K562 (cell line): ENCODE measurements at regions not wholly inside any gene's neighbourhood (a gene's known extent, or its start where the extent isn't known, plus 50 kb on each side); places are given as distances from the start of the nearest gene placed in this dataset.

Experiments
- ATAC-seq: fragments of 200-7000 bp; cut with Tn5 transposase; 3 replicates; pipeline ENCODE4 v1.9.1; 2020; ENCODE audit warnings: moderate library complexity
- BruUV-seq: library from RNA; stranded (reverse); fragments of 400-500 nt; replicated peaks from 2 replicates; lab custom pipeline; 2021; lab: Mats Ljungman, UMichigan
- CTCF ChIA-PET: fragments of 300-600 bp; formaldehyde crosslinking; extraction: SDS; loops from one replicate; lab custom pipeline; 2021; ENCODE audit warnings: low intra/inter-chr PET ratio; lab: Yijun Ruan, JAX
- POLR2A ChIA-PET: fragments of 300-600, 350-650 bp; sonication (Branson Sonifier 250); formaldehyde crosslinking; extraction: SDS; loops from one replicate; lab custom pipeline; 2021; ENCODE audit warnings: antibody characterized with exemption, inconsistent platforms; lab: Yijun Ruan, JAX
- DNase-seq, 4 experiments: peaks; one replicate each; pipeline versions ENCODE4 v3.0.0 to v3.0.0-alpha.2; 2011 to 2018; ENCODE audit warnings: low spot score in 3 of 4, mixed read lengths in 3 of 4; ENCODE audit errors: extremely low read depth in 1 of 4
- FAIRE-seq: peaks from 2 replicates; lab custom pipeline; 2011; peaks lifted over from hg19 to GRCh38; lab: Jason Lieb, UNC
- H2AFZ ChIP-seq: 2 replicates; pipeline ENCODE4 v1.6.0; 2011; ENCODE audit warnings: low read depth, low read length, control low read depth, inconsistent platforms
- H3K27ac ChIP-seq: fragments of 200-600 bp; 3 replicates; pipeline ENCODE4 v1.8.0; 2011; ENCODE audit warnings: low read depth, mild to moderate bottlenecking, control low read depth, inconsistent platforms, low read length, moderate library complexity, mixed read lengths; ENCODE audit errors: extremely low read depth
- H3K27me3 ChIP-seq, 2 experiments: fragments of 300-600 bp in 1 of 2; 2 replicates in 1 of 2; 3 replicates in 1 of 2; pipeline versions ENCODE4 v1.6.0 to v1.8.0; 2011; ENCODE audit warnings: inconsistent platforms in 2 of 2, low read length in 2 of 2, mild to moderate bottlenecking in 1 of 2, mixed read lengths in 1 of 2, moderate library complexity in 1 of 2; ENCODE audit not compliant: control insufficient read depth in 2 of 2, insufficient read depth in 2 of 2
- H3K36me3 ChIP-seq: fragments of 300-600 bp; 3 replicates; pipeline ENCODE4 v1.8.0; 2011; ENCODE audit warnings: mild to moderate bottlenecking, low read length, inconsistent platforms; ENCODE audit not compliant: control insufficient read depth, insufficient read depth
- H3K4me1 ChIP-seq, 2 experiments: fragments of 200-600 bp in 1 of 2; replicated peaks in 1 of 2; 2 replicates in 1 of 2; 3 replicates in 1 of 2; pipeline versions ENCODE4 v1.5.1 to v1.8.0; 2011; ENCODE audit warnings: inconsistent platforms in 2 of 2, low read length in 2 of 2, mild to moderate bottlenecking in 1 of 2, mixed read lengths in 1 of 2, moderate library complexity in 1 of 2; ENCODE audit not compliant: control insufficient read depth in 2 of 2, insufficient read depth in 2 of 2
- H3K4me2 ChIP-seq: 2 replicates; pipeline ENCODE4 v1.6.1; 2011; ENCODE audit warnings: low read length, control low read depth, inconsistent platforms, mixed read lengths; ENCODE audit not compliant: insufficient read depth
- H3K4me3 ChIP-seq: fragments of 200-600 bp; sonication (generic), shearing (Covaris generic); 2 replicates; pipeline ENCODE4 v1.5.1; 2016; ENCODE audit warnings: control low read depth, inconsistent platforms
- H3K79me2 ChIP-seq: fragments of 200-600 bp; 3 replicates; pipeline ENCODE4 v1.8.0; 2011; ENCODE audit warnings: low read length, inconsistent platforms; ENCODE audit not compliant: control insufficient read depth, insufficient read depth
- H3K9ac ChIP-seq, 2 experiments: 2 replicates each; pipeline versions ENCODE4 v1.6.0 to v1.6.1; 2011; ENCODE audit warnings: low read depth in 2 of 2, low read length in 2 of 2, control low read depth in 1 of 2, inconsistent platforms in 1 of 2, mild to moderate bottlenecking in 1 of 2, mixed read lengths in 1 of 2; ENCODE audit not compliant: insufficient read depth in 1 of 2
- H3K9me1 ChIP-seq: one replicate; pipeline ENCODE4 v1.6.0; 2011; ENCODE audit warnings: inconsistent platforms, mild to moderate bottlenecking, low read length, moderate library complexity; ENCODE audit not compliant: control insufficient read depth, insufficient read depth
- H3K9me3 ChIP-seq: replicated peaks from 2 replicates; pipeline ENCODE4 v1.5.1; 2011; ENCODE audit warnings: low read depth, low read length, inconsistent platforms; ENCODE audit not compliant: control insufficient read depth, insufficient read depth
- H4K20me1 ChIP-seq: replicated peaks from 2 replicates; pipeline ENCODE4 v1.6.1; 2011; ENCODE audit warnings: low read length, inconsistent platforms, mixed read lengths; ENCODE audit not compliant: control insufficient read depth, insufficient read depth
- CTCFL ChIP-seq: IDR thresholded peaks from 2 replicates; pipeline ENCODE4 v1.6.1; 2011; ENCODE audit warnings: borderline replicate concordance, low read depth, mild to moderate bottlenecking, moderate library complexity, low read length; ENCODE audit not compliant: insufficient read depth, poor library complexity, severe bottlenecking
- ELF1 ChIP-seq: fragments of 200-800 bp; sonication (Bioruptor generic); IDR thresholded peaks from 2 replicates; pipeline ENCODE4 v1.6.1; 2016; ENCODE audit warnings: missing genetic modification characterization, missing compliant biosample characterization
- EP300 ChIP-seq: IDR thresholded peaks from 2 replicates; pipeline ENCODE4 v1.6.1; 2012; ENCODE audit warnings: low read length, improper control_type of control experiment
- FIP1L1 ChIP-seq: fragments of 200-400 bp; formaldehyde crosslinking; IDR thresholded peaks from 2 replicates; pipeline ENCODE4 v1.6.1; 2018; ENCODE audit warnings: mild to moderate bottlenecking, low read depth, low read length; ENCODE audit not compliant: poor library complexity, severe bottlenecking
- FOSL1 ChIP-seq: fragments of 200-800 bp; sonication (Bioruptor generic); conservative IDR thresholded peaks from 2 replicates; pipeline ENCODE4 v1.6.1; 2016; ENCODE audit warnings: missing genetic modification characterization, missing compliant biosample characterization
- GATAD2B ChIP-seq: fragments of 450-650 bp; IDR thresholded peaks from 2 replicates; pipeline ENCODE4 v1.6.1; 2017; ENCODE audit warnings: mild to moderate bottlenecking, borderline replicate concordance
- ILK ChIP-seq: fragments of 450-650 bp; IDR thresholded peaks from 2 replicates; pipeline ENCODE4 v1.6.1; 2016; ENCODE audit warnings: missing genetic modification characterization, low read depth, mild to moderate bottlenecking, missing compliant biosample characterization, moderate library complexity, borderline replicate concordance
- MCM2 ChIP-seq: fragments of 450-650 bp; IDR thresholded peaks from 2 replicates; pipeline ENCODE4 v1.6.1; 2017; ENCODE audit warnings: low read depth, mild to moderate bottlenecking
- MTA3 ChIP-seq: fragments of 450-650 bp; formaldehyde crosslinking; IDR thresholded peaks from 2 replicates; pipeline ENCODE4 v1.6.1; 2017; ENCODE audit warnings: mild to moderate bottlenecking, borderline replicate concordance
- MXI1 ChIP-seq: IDR thresholded peaks from 2 replicates; pipeline ENCODE4 v1.6.1; 2011; ENCODE audit warnings: low read depth, mild to moderate bottlenecking, improper control_type of control experiment, low read length
- NR2F6 ChIP-seq: fragments of 450-650 bp; formaldehyde crosslinking; IDR thresholded peaks from 2 replicates; pipeline ENCODE4 v1.4.0; 2020; ENCODE audit warnings: mild to moderate bottlenecking
- PATZ1 ChIP-seq: fragments of 250-450 bp; sonication (Bioruptor Pico); IDR thresholded peaks from 2 replicates; pipeline ENCODE4 v1.5.0; 2020; ENCODE audit warnings: mild to moderate bottlenecking, borderline replicate concordance
- TARDBP ChIP-seq: fragments of 450-650 bp; IDR thresholded peaks from 2 replicates; pipeline ENCODE4 v1.6.1; 2016
- TFAP4 ChIP-seq: sonication (generic); formaldehyde crosslinking; IDR thresholded peaks from 2 replicates; pipeline ENCODE4 v1.8.0; 2022; ENCODE audit warnings: missing genetic modification reagents, mild to moderate bottlenecking, moderate library complexity, borderline replicate concordance
- ZBTB34 ChIP-seq: fragments of 250-450 bp; sonication (Bioruptor Pico); IDR thresholded peaks from 2 replicates; pipeline ENCODE4 v1.8.0; 2021; ENCODE audit warnings: mild to moderate bottlenecking, moderate library complexity
- ZFP30 ChIP-seq: fragments of 250-450 bp; sonication (Bioruptor Pico); IDR thresholded peaks from 2 replicates; pipeline ENCODE4 v1.8.0; 2022; ENCODE audit warnings: moderate library complexity, mild to moderate bottlenecking, inconsistent platforms, borderline replicate concordance
- ZNF717 ChIP-seq: fragments of 250-450 bp; sonication (Bioruptor Pico); IDR thresholded peaks from 2 replicates; pipeline ENCODE4 v1.5.0; 2021
- WGBS: fragments of 100-300 bp; shearing (Covaris generic); methylation state at CpG from one replicate; pipeline ENCODE4 v1.1.6; 2016; ENCODE audit warnings: low coverage, mixed read lengths; ENCODE audit not compliant: insufficient coverage; ENCODE audit errors: missing lambda C conversion rate; 5-methylcytosine and 5-hydroxymethylcytosine counted together
- in situ Hi-C: fragments of 300-500 bp; cut with MboI; formaldehyde crosslinking; loops from 4 replicates; pipeline ENCODE4 v1.15.0; 2018; ENCODE audit warnings: inconsistent platforms, mixed read lengths
- intact Hi-C: fragments of 100-400 bp; cut with micrococcal nuclease; formaldehyde crosslinking; loops from 2 replicates; pipeline ENCODE4 v1.14.2; 2022

- no peak for TF ChIP-seq CTCFL
- TF ChIP-seq ZFP30 (CRISPR knock-in tag): no peak
- no peak for TF ChIP-seq GATAD2B
- no peak for TF ChIP-seq MCM2
- no peak for TF ChIP-seq EP300
- no peak for TF ChIP-seq ILK (tag)
- no peak for TF ChIP-seq ELF1
- TF ChIP-seq FIP1L1: no peak
Observed at GRCh38 chr10:111560027-111560426, 483.2 kb downstream of the ADRA2A start (continued).

GRCh38 chr10:111561124-111561523 is 484.3 kb downstream of the ADRA2A start:
- H3K9me1 ChIP-seq: no peaks in the 10 kb centered on the region
- H3K27me3 ChIP-seq: no peaks in the 10 kb centered on the region
- no peaks in the 10 kb centered on the region for H4K20me1 ChIP-seq
- intact Hi-C loops: no loop called here
- H3K9me3 ChIP-seq: no peaks in the 10 kb centered on the region
- no peak overlapping the region for H3K4me3 ChIP-seq
- ChIA-PET CTCF (no interaction called here), POLR2A (no interaction called here)
- no TSS peak for BruUV-seq
- H3K4me2 ChIP-seq: no peak overlapping the region
- in situ Hi-C loops: no loop called here
- no peak overlapping the region for H2AFZ ChIP-seq
- no peak for FAIRE-seq
- H3K4me1 ChIP-seq: no peaks in the 10 kb centered on the region
- H3K79me2 ChIP-seq: no peaks in the 10 kb centered on the region
- DNase-seq: no peak
- no peaks in the 10 kb centered on the region for H3K36me3 ChIP-seq
- H3K27ac ChIP-seq: no peak overlapping the region
- H3K9ac ChIP-seq: no peak overlapping the region
- no peak for ATAC-seq
- 8% methylated on average over 1 of the region's 1 CpG for WGBS
- TF ChIP-seq NR2F6 (CRISPR knock-in tag): no peak
- TF ChIP-seq MXI1: no peak
- TF ChIP-seq TFAP4 (CRISPR knock-in tag): no peak
- TF ChIP-seq FOSL1 (tag): no peak
- TF ChIP-seq ZBTB34 (CRISPR knock-in tag): no peak
- TF ChIP-seq TARDBP: no peak
- no peak for TF ChIP-seq PATZ1 (CRISPR knock-in tag)
- TF ChIP-seq ZNF717 (CRISPR knock-in tag): no peak
- no peak for TF ChIP-seq MTA3
